ENCODE measurements at regions not wholly inside any gene's neighbourhood (a gene's known extent, or its start where the extent isn't known, plus 50 kb on each side); places are given as distances from the start of the nearest gene placed in this dataset.

- TF ChIP-seq CTCF (IDR thresholded peaks at IDR 0.05) (no peak), POLR2AphosphoS5 (IDR thresholded peaks at IDR 0.05; ENCODE audit: low read depth, low read length) (no peak), SMC3 (IDR thresholded peaks at IDR 0.05; ENCODE audit: low read depth, low read length) (no peak), REST (IDR thresholded peaks at IDR 0.05; ENCODE audit: low read depth, low read length) (no peak), USF1 (IDR thresholded peaks at IDR 0.05; ENCODE audit: borderline replicate concordance, low read depth) (no peak), EZH2phosphoT487 (IDR thresholded peaks at IDR 0.05; ENCODE audit: borderline replicate concordance, low read depth) (no peak), CHD2 (IDR thresholded peaks at IDR 0.05; ENCODE audit: low read length, partially characterized antibody) (no peak), MAX (IDR thresholded peaks at IDR 0.05; ENCODE audit: low read depth) (no peak), FOXJ3 (CRISPR knock-in tag; IDR thresholded peaks at IDR 0.05) (no peak), TEAD4 (IDR thresholded peaks at IDR 0.05; ENCODE audit: borderline replicate concordance, insufficient read depth) (peak; percentile 29; the same call in 1 of the 2 replicates)
Measured at GRCh38 chr7:36039243-36039642, 113.8 kb upstream of the EEPD1 start.

Measured in SK-N-SH (cell line).